Fibroblast of lung (primary cell): ENCODE measurements at regions not wholly inside any gene's neighbourhood (a gene's known extent, or its start where the extent isn't known, plus 50 kb on each side); places are given as distances from the start of the nearest gene placed in this dataset.

ENCODE experiments used
- DNase-seq, 2 donors: peaks; one replicate each; pipeline versions ENCODE4 v3.0.0 to v3.0.0-alpha.2; 2010; ENCODE audit warnings: low read depth in 2 of 2
- H2AFZ ChIP-seq: 2 replicates; pipeline ENCODE4 v1.5.1; 2012; ENCODE audit warnings: low read length, control low read depth, inconsistent platforms
- H3K27ac ChIP-seq: 2 replicates; pipeline ENCODE4 v1.5.1; 2011; ENCODE audit warnings: low read length, control low read depth; ENCODE audit not compliant: insufficient read depth
- H3K27me3 ChIP-seq: 2 replicates; pipeline ENCODE4 v1.5.1; 2011; ENCODE audit warnings: mild to moderate bottlenecking, low read length; ENCODE audit not compliant: control insufficient read depth, insufficient read depth
- H3K36me3 ChIP-seq: 2 replicates; pipeline ENCODE4 v1.5.1; 2011; ENCODE audit warnings: low read length; ENCODE audit not compliant: control insufficient read depth, insufficient read depth
- H3K4me1 ChIP-seq: 2 replicates; pipeline ENCODE4 v1.5.1; 2011; ENCODE audit warnings: low read length; ENCODE audit not compliant: control insufficient read depth, insufficient read depth; ENCODE audit errors: extremely low read depth
- H3K4me2 ChIP-seq: 2 replicates; pipeline ENCODE4 v1.5.1; 2011; ENCODE audit warnings: low read length, control low read depth; ENCODE audit not compliant: insufficient read depth; ENCODE audit errors: extremely low read depth
- H3K4me3 ChIP-seq, 4 experiments: fragments of 200-600 bp in 1 of 4; sonication (generic) in 1 of 4; replicated peaks in 1 of 4; 2 replicates each; pipeline ENCODE4 v1.5.1; 2011 to 2016; ENCODE audit warnings: low read length in 4 of 4, low read depth in 3 of 4, mild to moderate bottlenecking in 3 of 4, control low read depth in 2 of 4, inconsistent platforms in 1 of 4, mixed read lengths in 1 of 4; ENCODE audit not compliant: insufficient read depth in 1 of 4; ENCODE audit errors: control extremely low read depth in 1 of 4
- H3K79me2 ChIP-seq: 2 replicates; pipeline ENCODE4 v1.5.1; 2012; ENCODE audit warnings: mild to moderate bottlenecking, low read length, inconsistent platforms; ENCODE audit not compliant: control insufficient read depth, insufficient read depth
- H3K9ac ChIP-seq: 2 replicates; pipeline ENCODE4 v1.5.1; 2011; ENCODE audit warnings: mild to moderate bottlenecking, low read length, control low read depth; ENCODE audit not compliant: insufficient read depth
- H3K9me3 ChIP-seq: 2 replicates; pipeline ENCODE4 v1.5.1; 2012; ENCODE audit warnings: low read depth, low read length; ENCODE audit not compliant: control insufficient read depth, insufficient read depth
- H4K20me1 ChIP-seq: 2 replicates; pipeline ENCODE4 v1.5.1; 2011; ENCODE audit warnings: low read length; ENCODE audit not compliant: control insufficient read depth, insufficient read depth; ENCODE audit errors: extremely low read depth
- EZH2 ChIP-seq: IDR thresholded peaks from 2 replicates; pipeline ENCODE4 v1.5.1; 2012; ENCODE audit warnings: low read length, control low read depth, mild to moderate bottlenecking; ENCODE audit errors: missing control alignments
- TF ChIP-seq, protein P1 (sequence below), 2 donors: IDR thresholded peaks in 1 of 2; conservative IDR thresholded peaks in 1 of 2; 1 replicate in 1 of 2; 2 replicates in 1 of 2; pipeline ENCODE4 v1.5.1; 2011 to 2012; ENCODE audit warnings: low read length in 2 of 2, control low read depth in 1 of 2, inconsistent platforms in 1 of 2, low read depth in 1 of 2, mild to moderate bottlenecking in 1 of 2

DNA sequence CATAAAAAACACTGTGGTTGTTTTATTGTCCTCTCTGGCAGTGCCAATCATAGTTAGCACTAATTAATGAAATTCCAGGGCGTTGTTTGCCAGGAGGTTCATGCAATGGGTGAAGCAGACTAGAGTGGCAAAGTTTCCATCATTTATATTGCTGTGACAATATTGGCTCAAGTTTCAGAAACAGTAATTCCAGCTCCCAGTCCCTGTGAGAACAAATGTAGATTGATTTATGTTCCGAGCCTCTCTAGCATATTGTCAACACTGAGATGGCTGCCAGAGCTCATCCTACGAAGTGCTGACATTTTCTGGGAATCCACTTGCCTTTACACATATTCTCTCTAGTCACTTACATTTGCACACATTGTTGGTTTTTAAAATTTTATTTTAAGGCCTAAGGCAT, 440.0 kb upstream of the IGFBP7 start:
- Histone ChIP-seq H3K4me2 (no peak overlapping the region), H3K4me3 (no peak overlapping the region), H3K4me1 (no peaks in the 10 kb centered on the region), H3K79me2 (no peaks in the 10 kb centered on the region), H3K9me3 (no peaks in the 10 kb centered on the region), H4K20me1 (no peaks in the 10 kb centered on the region), H3K36me3 (no peaks in the 10 kb centered on the region), H3K27me3 (no peaks in the 10 kb centered on the region), H2AFZ (no peak overlapping the region), H3K27ac (no peak overlapping the region), H3K9ac (no peak overlapping the region)
- DNase-seq: no peak
- TF ChIP-seq, protein P1, sequence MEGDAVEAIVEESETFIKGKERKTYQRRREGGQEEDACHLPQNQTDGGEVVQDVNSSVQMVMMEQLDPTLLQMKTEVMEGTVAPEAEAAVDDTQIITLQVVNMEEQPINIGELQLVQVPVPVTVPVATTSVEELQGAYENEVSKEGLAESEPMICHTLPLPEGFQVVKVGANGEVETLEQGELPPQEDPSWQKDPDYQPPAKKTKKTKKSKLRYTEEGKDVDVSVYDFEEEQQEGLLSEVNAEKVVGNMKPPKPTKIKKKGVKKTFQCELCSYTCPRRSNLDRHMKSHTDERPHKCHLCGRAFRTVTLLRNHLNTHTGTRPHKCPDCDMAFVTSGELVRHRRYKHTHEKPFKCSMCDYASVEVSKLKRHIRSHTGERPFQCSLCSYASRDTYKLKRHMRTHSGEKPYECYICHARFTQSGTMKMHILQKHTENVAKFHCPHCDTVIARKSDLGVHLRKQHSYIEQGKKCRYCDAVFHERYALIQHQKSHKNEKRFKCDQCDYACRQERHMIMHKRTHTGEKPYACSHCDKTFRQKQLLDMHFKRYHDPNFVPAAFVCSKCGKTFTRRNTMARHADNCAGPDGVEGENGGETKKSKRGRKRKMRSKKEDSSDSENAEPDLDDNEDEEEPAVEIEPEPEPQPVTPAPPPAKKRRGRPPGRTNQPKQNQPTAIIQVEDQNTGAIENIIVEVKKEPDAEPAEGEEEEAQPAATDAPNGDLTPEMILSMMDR (conservative IDR thresholded peaks at IDR 0.05 in 1 of 2, IDR thresholded peaks at IDR 0.05 in 1 of 2; ENCODE audit: low read depth in 1 of 2, low read length in 2 of 2): no peak
- TF ChIP-seq EZH2: no peak

GRCh38 chr4:57548856-57549255, 438.7 kb upstream of the IGFBP7 start:
- H3K4me3 ChIP-seq: no peak overlapping the region
- H2AFZ ChIP-seq: no peak overlapping the region
- H4K20me1 ChIP-seq: no peaks in the 10 kb centered on the region
- H3K27me3 ChIP-seq: no peaks in the 10 kb centered on the region
- H3K4me2 ChIP-seq: no peak overlapping the region
- H3K9me3 ChIP-seq: no peaks in the 10 kb centered on the region
- no peak overlapping the region for H3K27ac ChIP-seq
- H3K79me2 ChIP-seq: no peaks in the 10 kb centered on the region
- H3K9ac ChIP-seq: no peak overlapping the region
- no peak for DNase-seq
- H3K36me3 ChIP-seq: no peaks in the 10 kb centered on the region
- no peak for TF ChIP-seq EZH2
- TF ChIP-seq, protein P1 (conservative IDR thresholded peaks at IDR 0.05 in 1 of 2, IDR thresholded peaks at IDR 0.05 in 1 of 2; ENCODE audit: low read depth in 1 of 2, low read length in 2 of 2): no peak
- no peaks in the 10 kb centered on the region for H3K4me1 ChIP-seq

GRCh38 chr4:57544811-57545654, 434.8 kb upstream of the IGFBP7 start:
- Histone ChIP-seq H3K9me3 (no peaks in the 10 kb centered on the region), H4K20me1 (no peaks in the 10 kb centered on the region), H3K4me2 (no peak overlapping the region), H3K4me3 (no peak overlapping the region), H3K36me3 (no peaks in the 10 kb centered on the region), H3K79me2 (no peaks in the 10 kb centered on the region), H2AFZ (no peak overlapping the region), H3K27me3 (no peaks in the 10 kb centered on the region), H3K4me1 (no peaks in the 10 kb centered on the region), H3K9ac (no peak overlapping the region), H3K27ac (no peak overlapping the region)
- DNase-seq: no peak
- TF ChIP-seq, protein P1 (conservative IDR thresholded peaks at IDR 0.05 in 1 of 2, IDR thresholded peaks at IDR 0.05 in 1 of 2; ENCODE audit: low read depth in 1 of 2, low read length in 2 of 2): no peak
- no peak for TF ChIP-seq EZH2
